Fibroblast of the conjunctiva (primary cell): ENCODE measurements at regions not wholly inside any gene's neighbourhood (a gene's known extent, or its start where the extent isn't known, plus 50 kb on each side); places are given as distances from the start of the nearest gene placed in this dataset.
"Not testable (repeated sequence)": the region's sequence is repeated elsewhere in the genome, so short reads cannot be mapped to it uniquely, and the experiment has no call there.

Experiments
- DNase-seq: peaks from one replicate; pipeline ENCODE4 v3.0.0-alpha.2; 2010; ENCODE audit warnings: low read depth

DNA sequence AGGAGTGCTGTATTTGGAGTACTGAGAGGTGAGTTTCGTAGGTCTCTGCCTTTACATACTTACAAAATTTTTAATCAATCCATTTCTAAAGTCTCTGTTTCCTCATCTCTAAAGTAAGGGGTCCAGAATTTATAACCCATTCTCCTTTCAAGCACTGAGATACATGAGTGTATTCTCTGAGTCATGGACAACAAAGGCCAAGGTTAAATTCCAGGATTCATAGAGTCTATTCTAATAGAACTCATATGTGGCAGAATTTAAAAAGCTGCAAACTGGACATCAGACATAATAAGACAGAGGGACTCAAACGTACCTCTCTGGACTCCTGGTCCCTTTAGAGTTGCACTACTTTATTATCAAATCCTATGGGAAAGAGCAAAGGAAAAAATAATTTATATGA is 112.5 kb upstream of the SLIT3 start:
- no peak for DNase-seq

GRCh38 chr5:169412831-169413230 is 111.9 kb upstream of the SLIT3 start:
- no peak for DNase-seq

- DNase-seq = no peak
These were observed 111.0 kb upstream of the SLIT3 start for GRCh38 chr5:169411786-169412430.

DNA sequence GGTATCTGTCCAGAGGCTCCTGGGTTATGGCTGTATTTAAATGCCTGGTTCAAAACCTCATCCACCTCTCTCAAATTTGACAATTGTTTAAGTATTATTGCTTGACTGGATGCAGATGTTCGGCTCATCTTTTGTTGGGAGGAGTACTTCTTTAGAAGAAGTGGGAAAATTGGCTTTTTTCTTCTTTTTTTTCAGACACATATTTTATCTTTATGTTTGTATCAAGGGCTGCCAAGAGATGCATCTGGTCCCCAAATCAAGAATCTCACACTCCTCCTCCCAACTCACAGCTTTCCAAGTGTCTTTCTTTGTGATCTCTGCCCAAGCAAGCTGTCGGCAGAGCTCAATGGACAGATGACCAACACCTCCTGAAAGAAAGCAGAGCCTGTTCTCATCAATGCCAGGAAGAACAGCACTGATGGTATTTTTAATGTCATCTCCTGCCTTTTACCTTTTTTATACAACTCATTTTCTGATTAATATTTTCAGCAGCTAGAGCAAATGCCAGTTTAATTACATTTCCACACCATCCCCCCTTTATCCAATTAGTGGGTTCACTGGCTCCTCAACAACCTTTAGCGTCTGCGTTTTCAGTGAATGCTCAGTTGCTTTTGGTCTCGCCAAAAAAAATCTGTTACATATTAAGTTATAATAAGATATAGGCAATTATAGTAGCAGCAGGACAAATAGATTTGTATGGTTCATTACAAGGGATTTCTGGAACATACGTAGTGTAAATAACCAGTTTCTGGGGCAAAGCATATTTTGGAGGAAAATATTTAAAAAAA is 110.3 kb upstream of the SLIT3 start:
- DNase-seq = no peak

DNA sequence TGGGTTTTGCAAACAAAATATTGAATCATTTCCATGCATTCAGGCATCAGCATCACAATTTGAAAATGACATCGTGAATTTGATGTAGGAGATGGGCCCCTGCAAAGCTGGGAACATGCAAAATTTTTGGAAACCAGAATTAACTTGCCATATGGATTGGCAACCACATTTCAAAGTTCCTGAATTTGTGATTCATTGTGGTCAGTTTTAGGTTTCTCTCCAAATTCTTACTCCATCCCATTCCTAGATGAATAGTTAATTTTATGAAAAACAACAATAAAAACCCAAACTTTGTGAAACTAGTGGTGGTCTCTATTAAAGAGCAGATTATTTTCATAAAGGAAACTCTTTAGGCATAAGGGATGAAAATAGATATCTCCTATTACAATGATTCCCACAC is 107.8 kb upstream of the SLIT3 start:
- DNase-seq = no peak

DNA sequence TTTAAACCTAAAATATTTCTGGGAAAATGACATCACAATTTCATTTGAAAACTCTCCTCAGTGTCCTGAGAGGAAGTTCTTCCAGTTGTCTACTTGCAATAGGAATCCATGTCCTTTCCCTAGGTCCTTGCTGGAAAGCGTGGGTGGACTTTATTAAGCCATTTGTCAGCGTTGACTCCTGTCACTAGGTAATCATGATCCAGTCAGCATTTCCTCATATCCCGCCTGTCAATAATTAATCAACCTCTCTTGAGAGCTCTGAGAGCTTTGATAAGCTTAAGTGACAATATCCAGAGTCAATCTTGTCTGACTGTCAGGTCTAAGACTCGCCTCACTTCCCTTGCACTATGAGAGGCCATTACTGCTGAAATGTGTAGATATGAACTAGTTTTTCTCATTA is 107.2 kb upstream of the SLIT3 start:
- no peak for DNase-seq

- no peak for DNase-seq
These were observed 103.3 kb upstream of the SLIT3 start for GRCh38 chr5:169404223-169404622.

GRCh38 chr5:169398515-169398914 is 97.6 kb upstream of the SLIT3 start:
- no peak for DNase-seq

GRCh38 chr5:169395136-169395535 is 94.2 kb upstream of the SLIT3 start:
- no peak for DNase-seq

DNA sequence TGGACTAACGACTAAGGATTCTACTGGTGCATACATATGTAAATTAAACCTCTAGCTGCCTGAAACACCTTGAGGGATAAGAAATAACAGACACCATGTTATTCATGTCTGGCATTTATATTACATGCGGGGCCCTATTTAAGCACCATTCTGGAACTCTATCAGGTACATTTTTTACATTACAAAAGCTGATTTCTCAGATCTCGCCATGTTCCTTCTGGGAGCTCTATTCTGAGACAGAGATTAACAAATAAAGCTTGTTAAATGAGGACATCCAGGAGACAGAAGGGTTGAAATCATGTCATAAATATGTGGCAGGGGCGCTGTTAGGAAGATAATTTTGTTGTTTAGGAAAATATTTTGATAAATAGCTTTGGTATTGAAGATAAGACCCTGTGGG is 93.4 kb upstream of the SLIT3 start:
- DNase-seq = no peak

DNA sequence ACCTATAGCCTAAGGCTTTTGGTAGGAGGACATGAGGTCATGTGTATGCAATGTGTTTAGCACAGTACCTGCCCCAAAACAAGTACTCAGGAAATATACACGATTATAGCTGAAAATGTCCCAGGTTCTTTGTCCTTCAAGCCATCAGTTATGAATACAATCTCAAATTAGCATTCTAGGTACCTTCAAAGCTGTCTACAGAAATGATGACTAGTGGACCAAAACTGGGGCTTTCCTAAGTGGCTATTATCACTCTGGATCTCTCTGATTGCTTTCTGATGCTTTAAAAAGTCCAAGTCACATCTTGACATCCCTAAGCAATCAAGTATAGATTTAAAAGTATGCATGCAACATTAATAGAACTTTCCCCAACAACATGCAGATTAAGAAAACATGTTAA is 93.0 kb upstream of the SLIT3 start:
- DNase-seq = no peak

DNA sequence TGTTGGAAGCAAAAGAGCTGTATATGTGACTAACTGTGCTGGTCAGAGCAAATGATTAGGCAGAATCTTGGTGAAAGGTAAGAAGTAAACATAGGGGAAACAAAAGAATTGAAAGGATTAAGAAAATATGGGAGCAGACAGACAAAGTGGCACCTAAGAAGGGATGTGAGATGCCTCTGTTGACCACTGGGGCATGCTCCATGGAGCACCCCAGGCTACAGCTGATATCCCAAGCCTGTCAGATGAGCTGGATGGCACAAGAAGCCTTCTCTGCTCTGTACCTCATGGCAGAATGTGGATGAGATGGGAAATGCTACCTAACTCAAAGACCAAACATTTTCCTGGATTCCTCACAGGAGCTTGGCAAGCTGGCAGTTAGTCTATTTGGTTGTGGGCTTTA is 89.3 kb upstream of the SLIT3 start:
- DNase-seq = no peak

GRCh38 chr5:169389318-169389717 is 88.4 kb upstream of the SLIT3 start:
- no peak for DNase-seq

GRCh38 chr5:169385636-169386035 is 84.7 kb upstream of the SLIT3 start:
- peak; percentile 22 for DNase-seq

- DNase-seq = no peak
These were observed 83.7 kb upstream of the SLIT3 start for GRCh38 chr5:169384661-169385060.

- no peak for DNase-seq
These were observed 73.8 kb upstream of the SLIT3 start for GRCh38 chr5:169374761-169375160.

GRCh38 chr5:169374111-169374510 is 73.2 kb upstream of the SLIT3 start:
- no peak for DNase-seq

- not testable (repeated sequence) for DNase-seq
These were observed 70.9 kb upstream of the SLIT3 start for GRCh38 chr5:169371801-169372200.

DNA sequence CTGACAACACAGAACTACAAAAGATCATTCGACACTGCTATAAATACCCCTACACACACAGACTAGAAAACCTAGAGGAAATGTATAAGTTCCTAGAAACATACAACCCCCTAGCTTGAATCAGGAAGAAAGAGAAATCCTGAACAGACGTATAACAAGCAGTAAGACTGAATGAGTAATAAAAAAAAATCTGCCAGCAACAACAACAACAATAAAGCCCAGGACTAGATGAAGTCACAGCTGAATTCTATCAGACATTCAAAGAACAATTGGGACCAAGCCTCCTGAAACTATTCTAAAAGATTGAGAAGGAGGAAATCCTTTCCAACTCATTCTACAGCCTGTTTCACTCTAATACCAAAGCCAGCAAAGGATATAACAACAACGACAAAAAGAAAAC is 68.2 kb upstream of the SLIT3 start:
- no peak for DNase-seq

DNA sequence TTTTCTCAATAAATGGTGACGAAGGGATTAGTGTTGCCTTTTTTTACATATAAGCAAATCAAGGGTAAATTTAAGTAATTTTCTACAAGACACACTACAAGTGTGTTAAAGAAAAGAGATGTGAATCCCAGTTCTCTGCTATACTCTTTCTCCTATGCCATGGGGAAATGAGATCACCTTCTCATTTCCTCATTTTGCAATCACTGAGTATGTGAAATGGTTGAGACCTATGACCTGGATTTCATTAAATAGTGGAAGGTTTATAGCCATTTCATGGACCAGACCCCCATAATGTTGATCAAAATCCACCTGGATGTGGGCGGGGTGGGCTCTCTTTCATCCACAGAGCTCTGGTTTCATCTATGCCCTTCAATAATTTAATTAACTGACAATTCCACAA is 66.9 kb upstream of the SLIT3 start:
- no peak for DNase-seq

DNA sequence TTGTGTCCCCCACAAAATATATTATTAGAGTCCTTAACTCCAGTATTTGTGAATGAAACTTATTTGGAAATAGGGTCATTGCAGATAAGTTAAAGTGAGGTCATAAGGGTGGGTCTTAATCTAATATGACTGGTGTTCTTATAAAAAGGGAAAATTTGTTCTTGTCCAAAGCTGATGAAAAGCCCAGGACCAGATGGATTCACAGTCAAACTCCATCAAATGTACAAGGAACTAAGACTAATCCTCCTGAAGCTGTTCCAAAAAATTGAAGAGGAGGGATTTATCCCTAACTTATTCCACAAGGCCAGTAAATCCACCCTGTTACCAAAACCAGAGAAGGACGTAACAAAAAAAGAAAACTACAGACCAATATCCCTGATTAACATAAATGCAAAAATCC is 56.4 kb upstream of the SLIT3 start:
- DNase-seq = no peak

- DNase-seq = no peak
These were observed 55.9 kb upstream of the SLIT3 start for GRCh38 chr5:169356811-169357210.

DNA sequence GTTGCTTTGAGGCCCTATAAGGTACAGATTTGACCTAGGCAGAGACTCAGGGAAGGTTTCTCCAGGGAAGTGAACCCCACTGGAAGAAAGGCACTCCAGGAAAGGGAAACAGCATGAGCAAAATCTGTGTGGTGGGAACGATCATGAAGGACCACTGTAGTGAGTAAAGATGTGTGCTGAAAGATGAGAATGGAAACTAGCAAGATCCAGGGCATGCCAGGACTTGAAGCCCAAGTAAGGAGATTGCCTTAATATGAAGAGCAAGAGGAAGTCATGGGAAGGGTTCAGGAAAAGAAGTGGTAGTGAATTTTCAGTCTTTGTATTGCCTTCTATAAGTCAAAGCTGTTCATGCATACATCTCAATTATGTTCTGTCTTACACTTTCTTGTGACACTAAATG is 55.2 kb upstream of the SLIT3 start:
- no peak for DNase-seq

GRCh38 chr5:169354921-169355320 is 54.0 kb upstream of the SLIT3 start:
- DNase-seq = no peak
